ENCODE measurements at regions not wholly inside any gene's neighbourhood (a gene's known extent, or its start where the extent isn't known, plus 50 kb on each side); places are given as distances from the start of the nearest gene placed in this dataset.

DNA sequence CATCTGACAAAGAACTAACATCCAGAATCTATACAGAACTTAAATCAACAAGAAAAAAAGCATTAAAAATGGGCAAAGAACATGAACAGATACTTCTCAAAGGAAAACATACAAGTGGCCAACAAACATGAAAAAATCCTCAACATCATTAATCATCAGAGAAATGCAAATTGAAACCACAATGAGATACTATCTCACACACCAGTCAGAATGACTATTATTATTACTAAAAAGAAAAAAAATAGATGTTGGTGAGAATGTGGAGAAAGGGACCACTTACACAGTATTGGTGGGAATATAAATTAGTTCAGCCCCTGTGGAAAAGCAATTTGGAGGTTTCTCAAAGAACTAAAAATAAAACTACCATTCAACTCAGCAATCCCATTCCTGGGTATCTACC, 89.1 kb upstream of the ADO start:
- Histone ChIP-seq H3K9me3 (peaks cover 0 to 3% of the 10 kb centered on the region in 2 donors), H3K36me3 (no peaks in the 10 kb centered on the region), H3K27me3 (no peaks in the 10 kb centered on the region), H3K27ac (no peak overlapping the region), H3K4me1 (peaks cover 0 to 5% of the 10 kb centered on the region in 2 donors), H3K4me3 (no peak overlapping the region)
- TF ChIP-seq, protein P1, sequence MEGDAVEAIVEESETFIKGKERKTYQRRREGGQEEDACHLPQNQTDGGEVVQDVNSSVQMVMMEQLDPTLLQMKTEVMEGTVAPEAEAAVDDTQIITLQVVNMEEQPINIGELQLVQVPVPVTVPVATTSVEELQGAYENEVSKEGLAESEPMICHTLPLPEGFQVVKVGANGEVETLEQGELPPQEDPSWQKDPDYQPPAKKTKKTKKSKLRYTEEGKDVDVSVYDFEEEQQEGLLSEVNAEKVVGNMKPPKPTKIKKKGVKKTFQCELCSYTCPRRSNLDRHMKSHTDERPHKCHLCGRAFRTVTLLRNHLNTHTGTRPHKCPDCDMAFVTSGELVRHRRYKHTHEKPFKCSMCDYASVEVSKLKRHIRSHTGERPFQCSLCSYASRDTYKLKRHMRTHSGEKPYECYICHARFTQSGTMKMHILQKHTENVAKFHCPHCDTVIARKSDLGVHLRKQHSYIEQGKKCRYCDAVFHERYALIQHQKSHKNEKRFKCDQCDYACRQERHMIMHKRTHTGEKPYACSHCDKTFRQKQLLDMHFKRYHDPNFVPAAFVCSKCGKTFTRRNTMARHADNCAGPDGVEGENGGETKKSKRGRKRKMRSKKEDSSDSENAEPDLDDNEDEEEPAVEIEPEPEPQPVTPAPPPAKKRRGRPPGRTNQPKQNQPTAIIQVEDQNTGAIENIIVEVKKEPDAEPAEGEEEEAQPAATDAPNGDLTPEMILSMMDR (IDR thresholded peaks at IDR 0.05): no peak
- intact Hi-C loops (cut with DNase I): no loop called here
- no peak for ATAC-seq
- no peak for DNase-seq

DNA sequence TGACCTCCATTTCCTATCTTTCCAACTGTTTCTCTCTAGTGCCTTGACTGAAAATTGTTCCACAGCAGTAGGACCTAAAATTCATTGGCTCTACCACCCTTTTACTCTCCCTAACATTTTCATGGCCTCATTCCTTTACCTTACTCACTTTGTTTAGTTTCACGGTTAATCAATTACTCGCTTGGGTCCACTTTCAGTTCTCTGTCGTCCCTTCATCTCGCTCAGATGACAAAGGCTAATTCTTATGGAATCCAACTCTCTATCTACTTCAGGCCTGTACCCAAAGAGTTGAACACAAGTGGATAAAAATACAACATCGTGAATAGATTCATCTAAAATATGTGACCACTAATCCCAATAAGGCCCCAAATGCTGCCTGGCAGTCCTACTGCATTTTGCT, 85.9 kb upstream of the ADO start:
- intact Hi-C loops (cut with DNase I): no loop called here
- no peak overlapping the region for H3K27ac ChIP-seq
- no peaks in the 10 kb centered on the region for H3K27me3 ChIP-seq
- H3K9me3 ChIP-seq: no peaks in the 10 kb centered on the region
- ATAC-seq (no peak), DNase-seq (no peak)
- no peaks in the 10 kb centered on the region for H3K36me3 ChIP-seq
- TF ChIP-seq, protein P1 (IDR thresholded peaks at IDR 0.05): no peak
- H3K4me1 ChIP-seq: no peaks in the 10 kb centered on the region
- no peak overlapping the region for H3K4me3 ChIP-seq

- Histone ChIP-seq H3K4me1 (no peaks in the 10 kb centered on the region), H3K36me3 (no peaks in the 10 kb centered on the region), H3K9me3 (no peaks in the 10 kb centered on the region), H3K27me3 (no peaks in the 10 kb centered on the region), H3K27ac (no peak overlapping the region), H3K4me3 (no peak overlapping the region)
- DNase-seq (no peak), ATAC-seq (no peak)
- TF ChIP-seq, protein P1 (IDR thresholded peaks at IDR 0.05): no peak
- intact Hi-C loops (cut with DNase I): no loop called here
Observed at GRCh38 chr10:62719061-62719460, 85.5 kb upstream of the ADO start.

DNA sequence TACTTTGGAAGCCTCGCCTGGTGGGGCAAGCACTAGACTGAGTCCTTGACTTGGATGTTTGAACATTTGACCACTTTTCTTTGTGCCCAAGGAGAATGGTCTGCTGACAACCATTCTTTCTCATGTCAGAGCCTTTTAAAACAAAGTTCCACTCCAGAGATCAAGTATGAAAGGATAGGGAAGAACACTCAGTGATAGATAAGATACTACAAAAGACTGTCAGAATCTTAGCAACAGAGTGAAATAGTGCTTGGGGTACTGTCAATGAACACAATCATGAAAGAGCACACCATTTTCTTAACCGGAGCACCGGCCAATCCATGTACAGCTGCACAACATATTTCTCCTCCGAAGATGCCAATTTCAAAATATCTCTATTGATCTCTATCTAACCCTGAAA, 82.8 kb upstream of the ADO start:
- no peaks in the 10 kb centered on the region for H3K4me1 ChIP-seq
- TF ChIP-seq, protein P1 (IDR thresholded peaks at IDR 0.05): no peak
- H3K27me3 ChIP-seq: no peaks in the 10 kb centered on the region
- no peaks in the 10 kb centered on the region for H3K9me3 ChIP-seq
- no peak overlapping the region for H3K27ac ChIP-seq
- H3K4me3 ChIP-seq: no peak overlapping the region
- no peak for DNase-seq
- intact Hi-C loops (cut with DNase I): no loop called here
- no peak for ATAC-seq
- no peaks in the 10 kb centered on the region for H3K36me3 ChIP-seq

DNA sequence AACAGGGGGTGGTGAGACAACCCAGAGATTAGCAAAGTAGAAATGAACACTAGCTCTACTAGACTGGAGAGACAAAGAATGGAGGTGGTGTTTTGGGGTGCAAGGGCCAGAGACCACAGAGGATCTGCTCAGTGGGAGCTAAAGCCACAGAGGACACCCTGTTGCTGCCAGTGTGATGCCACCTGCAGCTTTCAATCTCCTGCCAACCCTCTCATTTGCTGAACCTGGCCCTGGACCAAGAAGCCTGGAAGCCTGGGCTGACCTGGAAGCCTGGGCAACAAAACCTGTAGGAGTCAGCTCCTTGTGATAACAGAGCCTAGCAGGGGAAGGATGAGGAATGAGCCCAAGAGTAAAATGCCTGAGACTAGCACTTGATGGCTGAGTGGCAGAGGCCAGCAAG, 81.1 kb upstream of the ADO start:
- ATAC-seq: no peak
- Histone ChIP-seq H3K27ac (no peak overlapping the region), H3K4me1 (no peaks in the 10 kb centered on the region), H3K9me3 (no peaks in the 10 kb centered on the region), H3K36me3 (no peaks in the 10 kb centered on the region), H3K4me3 (no peak overlapping the region), H3K27me3 (no peaks in the 10 kb centered on the region)
- intact Hi-C loops (cut with DNase I): no loop called here
- TF ChIP-seq, protein P1 (IDR thresholded peaks at IDR 0.05): no peak
- DNase-seq: peak in 1 of 4 donors; percentile 19
